LNCaP clone FGC (cell line): ENCODE measurements at regions not wholly inside any gene's neighbourhood (a gene's known extent, or its start where the extent isn't known, plus 50 kb on each side); places are given as distances from the start of the nearest gene placed in this dataset.

Experiments
- DNase-seq: peaks from one replicate; pipeline ENCODE4 v3.0.0-alpha.2; 2011; ENCODE audit warnings: low read depth
- H3K4me3 ChIP-seq: 2 replicates; pipeline ENCODE4 v1.5.1; 2011; ENCODE audit warnings: mild to moderate bottlenecking, low read depth, low read length, control low read depth
- CTCF ChIP-seq: IDR thresholded peaks from 2 replicates; pipeline ENCODE4 v1.5.1; 2012; ENCODE audit warnings: mild to moderate bottlenecking; ENCODE audit not compliant: control insufficient read depth, insufficient read depth; ENCODE audit errors: extremely low read depth

- no peak for DNase-seq
- TF ChIP-seq CTCF: no peak
- no peak overlapping the region for H3K4me3 ChIP-seq
These were observed 103.2 kb upstream of the ABI3BP start for GRCh38 chr3:101096444-101096843.

GRCh38 chr3:101095693-101096430 is 102.6 kb upstream of the ABI3BP start:
- TF ChIP-seq CTCF: no peak
- DNase-seq: no peak
- no peak overlapping the region for H3K4me3 ChIP-seq

- H3K4me3 ChIP-seq: no peak overlapping the region
- no peak for DNase-seq
These were observed 98.3 kb upstream of the ABI3BP start for GRCh38 chr3:101091489-101091888.

GRCh38 chr3:101085752-101086151 is 92.5 kb upstream of the ABI3BP start:
- TF ChIP-seq CTCF: no peak
- H3K4me3 ChIP-seq: no peak overlapping the region
- DNase-seq: no peak

More at GRCh38 chr3:101091489-101091888, 98.3 kb upstream of the ABI3BP start:
- TF ChIP-seq CTCF: no peak

GRCh38 chr3:101084404-101084803 is 91.2 kb upstream of the ABI3BP start:
- no peak for TF ChIP-seq CTCF
- DNase-seq: no peak
- H3K4me3 ChIP-seq: no peak overlapping the region

GRCh38 chr3:101081999-101082398 is 88.8 kb upstream of the ABI3BP start:
- DNase-seq: no peak
- no peak for TF ChIP-seq CTCF
- no peak overlapping the region for H3K4me3 ChIP-seq

- H3K4me3 ChIP-seq: no peak overlapping the region
- no peak for DNase-seq
- no peak for TF ChIP-seq CTCF
These were observed 88.2 kb upstream of the ABI3BP start for GRCh38 chr3:101081446-101081845.
